ENCODE measurements at regions not wholly inside any gene's neighbourhood (a gene's known extent, or its start where the extent isn't known, plus 50 kb on each side); places are given as distances from the start of the nearest gene placed in this dataset.

DNA sequence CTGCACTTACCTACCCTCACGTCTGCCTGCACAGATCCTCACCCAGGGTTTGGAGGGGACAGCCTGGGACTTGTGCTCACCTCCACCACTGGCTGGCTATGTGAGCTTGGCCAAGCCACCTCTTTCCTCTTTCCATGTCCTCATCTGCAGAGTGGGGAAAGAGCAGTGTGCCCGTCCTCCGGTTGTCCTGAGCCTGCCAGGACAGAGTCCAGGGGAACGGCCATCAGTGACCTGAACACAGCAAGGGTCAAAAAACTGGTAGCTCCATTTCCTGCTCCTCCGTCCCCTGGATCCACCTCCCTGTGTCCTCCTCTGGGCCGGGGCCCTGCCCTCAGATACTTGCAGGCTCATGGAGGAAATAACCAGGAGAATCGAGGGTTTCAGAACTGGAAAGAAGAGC is 187.7 kb downstream of the OLFM1 start:
- no peaks in the 10 kb centered on the region for H3K4me1 ChIP-seq
- TF ChIP-seq, protein P1, sequence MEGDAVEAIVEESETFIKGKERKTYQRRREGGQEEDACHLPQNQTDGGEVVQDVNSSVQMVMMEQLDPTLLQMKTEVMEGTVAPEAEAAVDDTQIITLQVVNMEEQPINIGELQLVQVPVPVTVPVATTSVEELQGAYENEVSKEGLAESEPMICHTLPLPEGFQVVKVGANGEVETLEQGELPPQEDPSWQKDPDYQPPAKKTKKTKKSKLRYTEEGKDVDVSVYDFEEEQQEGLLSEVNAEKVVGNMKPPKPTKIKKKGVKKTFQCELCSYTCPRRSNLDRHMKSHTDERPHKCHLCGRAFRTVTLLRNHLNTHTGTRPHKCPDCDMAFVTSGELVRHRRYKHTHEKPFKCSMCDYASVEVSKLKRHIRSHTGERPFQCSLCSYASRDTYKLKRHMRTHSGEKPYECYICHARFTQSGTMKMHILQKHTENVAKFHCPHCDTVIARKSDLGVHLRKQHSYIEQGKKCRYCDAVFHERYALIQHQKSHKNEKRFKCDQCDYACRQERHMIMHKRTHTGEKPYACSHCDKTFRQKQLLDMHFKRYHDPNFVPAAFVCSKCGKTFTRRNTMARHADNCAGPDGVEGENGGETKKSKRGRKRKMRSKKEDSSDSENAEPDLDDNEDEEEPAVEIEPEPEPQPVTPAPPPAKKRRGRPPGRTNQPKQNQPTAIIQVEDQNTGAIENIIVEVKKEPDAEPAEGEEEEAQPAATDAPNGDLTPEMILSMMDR (IDR thresholded peaks at IDR 0.05), result no peak
- no peak for TF ChIP-seq POLR2A (IDR thresholded peaks at IDR 0.05)
- 84 to 92% methylated on average over 7 of the region's 7 CpGs for WGBS, 2 donors
- no peaks in the 10 kb centered on the region for H3K27me3 ChIP-seq
- H3K27ac ChIP-seq, result no peak overlapping the region
- H3K4me3 ChIP-seq, result no peak overlapping the region
- no peak for DNase-seq
- H3K36me3 ChIP-seq (ENCODE audit: low read depth, missing control alignments), result no peaks in the 10 kb centered on the region
- no peaks in the 10 kb centered on the region for H3K9me3 ChIP-seq
- intact Hi-C loops (cut with DNase I; ENCODE audit: low total_unique reads), result no loop called here

DNA sequence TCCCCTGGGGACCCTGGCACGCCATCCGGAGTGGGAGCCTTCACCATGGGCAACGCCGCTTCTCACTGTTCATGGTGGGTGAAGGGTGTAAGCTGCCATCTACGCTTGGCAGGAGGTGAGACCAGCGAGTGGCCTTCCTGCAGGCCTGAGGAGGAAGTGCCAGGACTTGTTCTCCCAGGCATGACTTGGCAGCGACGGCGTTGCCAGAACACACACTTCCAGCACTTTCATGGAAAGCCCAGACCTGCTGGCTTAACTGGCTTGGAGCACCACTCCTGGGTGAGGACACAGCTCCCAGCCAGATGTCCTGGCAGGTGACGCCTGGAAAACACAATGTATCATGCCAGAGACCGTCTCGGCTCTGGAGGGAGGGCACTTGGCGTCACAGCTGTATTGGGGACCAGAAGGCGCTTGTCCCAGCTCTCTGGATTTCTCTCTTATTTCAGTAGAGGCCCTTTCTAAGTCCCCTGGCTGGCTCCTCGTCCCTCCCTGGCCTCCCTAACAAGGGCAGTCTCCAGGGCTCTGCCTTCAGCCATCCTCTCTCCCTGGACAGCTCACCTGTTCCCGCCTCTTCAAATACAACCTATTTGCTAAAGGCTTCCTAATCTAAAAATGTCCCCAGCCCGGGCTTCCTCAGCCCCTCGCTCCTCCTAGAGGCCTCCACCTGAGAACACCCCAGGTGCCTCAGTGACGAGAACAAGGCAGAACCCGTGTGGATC is 188.3 kb downstream of the OLFM1 start:
- intact Hi-C loops (cut with DNase I; ENCODE audit: low total_unique reads), result no loop called here
- no peaks in the 10 kb centered on the region for H3K4me1 ChIP-seq
- WGBS, 2 donors, result 92 to 94% methylated on average over 16 to 20 of the region's 20 CpGs
- H3K27me3 ChIP-seq, result no peaks in the 10 kb centered on the region
- no peak for DNase-seq
- no peak overlapping the region for H3K27ac ChIP-seq
- H3K4me3 ChIP-seq, result no peak overlapping the region
- TF ChIP-seq POLR2A (IDR thresholded peaks at IDR 0.05), result no peak
- TF ChIP-seq, protein P1 (IDR thresholded peaks at IDR 0.05), result no peak
- no peaks in the 10 kb centered on the region for H3K36me3 ChIP-seq (ENCODE audit: low read depth, missing control alignments)
- no peaks in the 10 kb centered on the region for H3K9me3 ChIP-seq

DNA sequence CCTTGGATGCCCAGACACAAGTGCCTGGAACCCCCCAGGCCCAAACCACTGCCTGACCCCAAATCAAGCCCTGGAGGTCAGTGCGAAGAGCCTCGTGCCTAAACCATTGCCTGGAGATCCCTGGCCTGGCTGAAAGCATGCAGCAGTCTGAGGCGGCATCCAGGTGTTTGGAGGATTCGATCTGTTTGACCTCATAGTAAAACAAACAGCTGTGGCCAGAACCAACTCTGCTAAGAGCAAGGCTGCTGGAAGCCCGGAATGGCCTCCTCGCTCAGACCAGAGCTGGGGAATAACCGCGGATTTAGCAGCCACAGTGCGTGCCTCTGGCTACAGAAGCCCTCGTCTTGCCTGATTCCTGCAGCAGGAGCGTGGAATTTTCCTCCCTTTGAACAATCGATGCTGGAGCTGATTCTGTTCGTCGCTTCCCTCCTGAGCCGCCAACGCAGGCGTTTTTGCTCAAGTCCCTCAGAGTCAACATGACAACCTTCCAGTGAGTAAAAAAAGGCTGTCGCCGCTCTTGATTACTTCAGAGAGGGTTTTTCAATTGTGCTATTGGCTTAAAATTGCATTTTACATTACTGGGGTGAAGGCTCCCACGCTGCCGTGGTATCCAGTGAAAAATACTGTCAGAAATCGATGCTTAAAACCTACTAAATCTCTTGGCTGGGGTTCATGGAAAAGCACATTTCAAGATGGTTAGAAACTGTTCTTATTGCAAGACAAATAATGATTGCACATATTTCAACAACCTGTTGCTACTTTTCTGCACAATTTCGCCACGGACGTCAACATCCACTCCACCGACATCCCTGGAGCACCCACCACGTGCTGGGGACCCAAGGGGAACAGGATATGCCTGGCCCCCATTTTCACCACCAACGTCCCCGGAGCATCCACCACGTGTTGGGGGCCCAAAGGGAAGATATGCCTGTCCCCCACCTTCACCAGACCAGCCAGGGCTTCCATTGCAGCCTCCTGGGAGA is 190.0 kb downstream of the OLFM1 start:
- Histone ChIP-seq H3K4me3 (no peak overlapping the region), H3K36me3 (ENCODE audit: low read depth, missing control alignments) (no peaks in the 10 kb centered on the region), H3K27ac (no peak overlapping the region), H3K9me3 (no peaks in the 10 kb centered on the region), H3K4me1 (no peaks in the 10 kb centered on the region), H3K27me3 (no peaks in the 10 kb centered on the region)
- no peak for TF ChIP-seq POLR2A (IDR thresholded peaks at IDR 0.05)
- TF ChIP-seq, protein P1 (IDR thresholded peaks at IDR 0.05), result no peak
- WGBS, 2 donors, result 85 to 90% methylated on average over 27 to 30 of the region's 30 CpGs
- no peak for DNase-seq
- intact Hi-C loops (cut with DNase I; ENCODE audit: low total_unique reads), result no loop called here

DNA sequence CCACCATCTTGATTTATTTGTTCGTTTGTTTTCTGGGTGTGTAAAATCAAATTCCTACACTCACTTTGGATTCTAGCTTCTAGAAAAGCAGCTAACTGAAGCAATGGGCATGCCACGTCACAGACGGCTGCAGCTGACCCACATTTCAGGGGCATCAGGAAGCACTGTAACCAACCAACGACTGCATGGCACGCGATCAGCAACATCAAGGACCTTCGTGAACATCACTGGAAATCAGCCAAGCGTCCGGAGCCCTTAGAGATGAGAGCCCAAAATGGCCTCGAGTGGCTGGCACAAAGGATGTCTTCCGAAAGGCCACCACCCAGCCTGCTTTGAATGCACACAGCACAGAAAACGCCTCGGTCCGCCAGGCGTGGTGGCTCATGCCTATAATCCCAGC is 191.1 kb downstream of the OLFM1 start:
- H3K4me1 ChIP-seq, result no peaks in the 10 kb centered on the region
- no peaks in the 10 kb centered on the region for H3K36me3 ChIP-seq (ENCODE audit: low read depth, missing control alignments)
- no peak overlapping the region for H3K4me3 ChIP-seq
- TF ChIP-seq POLR2A (IDR thresholded peaks at IDR 0.05), result no peak
- TF ChIP-seq, protein P1 (IDR thresholded peaks at IDR 0.05), result no peak
- no peak overlapping the region for H3K27ac ChIP-seq
- DNase-seq, result no peak
- WGBS, 2 donors, result 78 to 87% methylated on average over 13 to 15 of the region's 15 CpGs
- no peaks in the 10 kb centered on the region for H3K27me3 ChIP-seq
- H3K9me3 ChIP-seq, result no peaks in the 10 kb centered on the region
- intact Hi-C loops (cut with DNase I; ENCODE audit: low total_unique reads), result no loop called here
